Fibroblast of villous mesenchyme (primary cell): ENCODE measurements at regions not wholly inside any gene's neighbourhood (a gene's known extent, or its start where the extent isn't known, plus 50 kb on each side); places are given as distances from the start of the nearest gene placed in this dataset.

Experiments
- DNase-seq: peaks from one replicate; pipeline ENCODE4 v3.0.0-alpha.2; 2010; ENCODE audit warnings: low read depth
- H3K4me3 ChIP-seq: 2 replicates; pipeline ENCODE4 v1.5.1; 2011; ENCODE audit warnings: low read depth, mild to moderate bottlenecking, low read length
- CTCF ChIP-seq: IDR thresholded peaks from 2 replicates; pipeline ENCODE4 v1.5.1; 2012; ENCODE audit warnings: low read depth, mild to moderate bottlenecking, low read length; ENCODE audit not compliant: insufficient read depth

- no peak for TF ChIP-seq CTCF
- H3K4me3 ChIP-seq: no peak overlapping the region
- DNase-seq: no peak
Observed at GRCh38 chr14:29370024-29370423, 557.6 kb downstream of the PRKD1 start.

- H3K4me3 ChIP-seq: no peak overlapping the region
- TF ChIP-seq CTCF: no peak
- DNase-seq: no peak
Observed at GRCh38 chr14:29376237-29376636, 551.4 kb downstream of the PRKD1 start.

GRCh38 chr14:29380826-29381225, 546.8 kb downstream of the PRKD1 start:
- no peak for DNase-seq

GRCh38 chr14:29388571-29388970, 539.1 kb downstream of the PRKD1 start:
- no peak for TF ChIP-seq CTCF
- no peak for DNase-seq
- no peak overlapping the region for H3K4me3 ChIP-seq

More at GRCh38 chr14:29380826-29381225, 546.8 kb downstream of the PRKD1 start:
- TF ChIP-seq CTCF: no peak
- H3K4me3 ChIP-seq: no peak overlapping the region

GRCh38 chr14:29390081-29390832, 537.4 kb downstream of the PRKD1 start:
- no peak overlapping the region for H3K4me3 ChIP-seq

GRCh38 chr14:29391231-29391630, 536.4 kb downstream of the PRKD1 start:
- TF ChIP-seq CTCF: no peak

More at GRCh38 chr14:29390081-29390832, 537.4 kb downstream of the PRKD1 start:
- DNase-seq: no peak
- no peak for TF ChIP-seq CTCF

GRCh38 chr14:29391801-29392200, 535.8 kb downstream of the PRKD1 start:
- no peak for TF ChIP-seq CTCF
- DNase-seq: no peak
- H3K4me3 ChIP-seq: no peak overlapping the region

More at GRCh38 chr14:29391231-29391630, 536.4 kb downstream of the PRKD1 start:
- no peak overlapping the region for H3K4me3 ChIP-seq
- DNase-seq: no peak
